H9 (cell line): ENCODE measurements at regions not wholly inside any gene's neighbourhood (a gene's known extent, or its start where the extent isn't known, plus 50 kb on each side); places are given as distances from the start of the nearest gene placed in this dataset.
A peak's percentile ranks its signal among the peaks of the same experiment; 100 is the strongest.

Experiments
- DNase-seq: peaks from one replicate; pipeline ENCODE4 v3.0.0-alpha.2; 2017
- H2AFZ ChIP-seq: one replicate; pipeline ENCODE4 v1.6.1; 2013; ENCODE audit warnings: mild to moderate bottlenecking, low read length, control low read depth, moderate library complexity
- H2AK5ac ChIP-seq: 2 replicates; pipeline ENCODE4 v1.6.1; 2013; ENCODE audit warnings: low read length, control low read depth, mixed read lengths; ENCODE audit not compliant: insufficient read length
- H2BK120ac ChIP-seq: one replicate; pipeline ENCODE4 v1.6.1; 2013; ENCODE audit warnings: low read depth, mild to moderate bottlenecking, low read length, control low read depth, inconsistent platforms; ENCODE audit not compliant: poor library complexity, severe bottlenecking
- H2BK12ac ChIP-seq: 2 replicates; pipeline ENCODE4 v1.6.1; 2013; ENCODE audit warnings: low read length, control low read depth, mixed read lengths, low read depth; ENCODE audit not compliant: insufficient read length
- H2BK15ac ChIP-seq: 2 replicates; pipeline ENCODE4 v1.6.1; 2013; ENCODE audit warnings: low read depth, low read length, control low read depth
- H2BK20ac ChIP-seq: one replicate; pipeline ENCODE4 v1.6.1; 2013; ENCODE audit warnings: low read depth, mild to moderate bottlenecking, low read length, control low read depth, inconsistent platforms; ENCODE audit not compliant: poor library complexity, severe bottlenecking
- H2BK5ac ChIP-seq: 2 replicates; pipeline ENCODE4 v1.6.1; 2013; ENCODE audit warnings: low read length, control low read depth, mixed read lengths; ENCODE audit not compliant: insufficient read length
- H3K14ac ChIP-seq: 2 replicates; pipeline ENCODE4 v1.6.1; 2013; ENCODE audit warnings: low read length, control low read depth; ENCODE audit not compliant: insufficient read depth
- H3K18ac ChIP-seq: 2 replicates; pipeline ENCODE4 v1.6.1; 2013; ENCODE audit warnings: low read depth, mild to moderate bottlenecking, mixed read lengths, low read length, control low read depth; ENCODE audit not compliant: insufficient read length
- H3K23ac ChIP-seq: 2 replicates; pipeline ENCODE4 v1.6.1; 2013; ENCODE audit warnings: low read length, control low read depth, mixed read lengths, low read depth; ENCODE audit not compliant: insufficient read length
- H3K23me2 ChIP-seq: 2 replicates; pipeline ENCODE4 v1.6.1; 2013; ENCODE audit warnings: low read depth, mild to moderate bottlenecking, mixed read lengths, low read length, control low read depth; ENCODE audit not compliant: insufficient read length, poor library complexity, severe bottlenecking
- H3K27ac ChIP-seq: 2 replicates; pipeline ENCODE4 v1.5.1; 2013; ENCODE audit warnings: low read length, control low read depth, mixed read lengths, low read depth; ENCODE audit not compliant: insufficient read length
- H3K27me3 ChIP-seq: 2 replicates; pipeline ENCODE4 v1.6.1; 2013; ENCODE audit warnings: low read length, control low read depth, inconsistent platforms; ENCODE audit not compliant: insufficient read depth
- H3K4ac ChIP-seq: 2 replicates; pipeline ENCODE4 v1.6.1; 2013; ENCODE audit warnings: low read depth, mild to moderate bottlenecking, control low read depth, inconsistent platforms, low read length, moderate library complexity
- H3K4me1 ChIP-seq: 2 replicates; pipeline ENCODE4 v1.6.1; 2013; ENCODE audit warnings: low read length, control low read depth, inconsistent platforms; ENCODE audit not compliant: insufficient read depth
- H3K4me2 ChIP-seq: 2 replicates; pipeline ENCODE4 v1.6.1; 2013; ENCODE audit warnings: low read length, control low read depth, mixed read lengths; ENCODE audit not compliant: insufficient read length, insufficient read depth
- H3K56ac ChIP-seq: 2 replicates; pipeline ENCODE4 v1.6.1; 2013; ENCODE audit warnings: low read depth, mild to moderate bottlenecking, mixed read lengths, low read length, control low read depth; ENCODE audit not compliant: insufficient read length
- H3K79me1 ChIP-seq: 2 replicates; pipeline ENCODE4 v1.6.1; 2013; ENCODE audit warnings: low read depth, mild to moderate bottlenecking, moderate library complexity, low read length, control low read depth, inconsistent platforms; ENCODE audit not compliant: insufficient read depth, poor library complexity, severe bottlenecking
- H3K79me2 ChIP-seq: 2 replicates; pipeline ENCODE4 v1.6.1; 2013; ENCODE audit warnings: low read length, control low read depth, inconsistent platforms; ENCODE audit not compliant: insufficient read depth
- H3K9ac ChIP-seq: 2 replicates; pipeline ENCODE4 v1.6.1; 2013; ENCODE audit warnings: low read length, control low read depth, mixed read lengths; ENCODE audit not compliant: insufficient read length; ENCODE audit errors: extremely low read depth
- H3K9me3 ChIP-seq: one replicate; pipeline ENCODE4 v1.6.1; 2013; ENCODE audit warnings: low read depth, low read length, inconsistent platforms; ENCODE audit not compliant: control insufficient read depth
- H3T11ph ChIP-seq: one replicate; pipeline ENCODE4 v1.6.1; 2013; ENCODE audit warnings: mild to moderate bottlenecking, low read length, control low read depth, inconsistent platforms
- H4K20me1 ChIP-seq: one replicate; pipeline ENCODE4 v1.6.1; 2013; ENCODE audit not compliant: control insufficient read depth, insufficient read length, insufficient read depth
- H4K5ac ChIP-seq: 2 replicates; pipeline ENCODE4 v1.6.1; 2013; ENCODE audit warnings: low read depth, mild to moderate bottlenecking, mixed read lengths, low read length, control low read depth; ENCODE audit not compliant: insufficient read length
- H4K8ac ChIP-seq: replicated peaks from 2 replicates; pipeline ENCODE4 v1.6.1; 2013; ENCODE audit warnings: low read length, control low read depth, mixed read lengths, low read depth; ENCODE audit not compliant: insufficient read length
- H4K91ac ChIP-seq: 2 replicates; pipeline ENCODE4 v1.6.1; 2013; ENCODE audit warnings: low read depth, mild to moderate bottlenecking, moderate library complexity, mixed read lengths, low read length, control low read depth; ENCODE audit not compliant: insufficient read length
- H3K27ac Mint-ChIP-seq, 3 experiments: 2 replicates in 2 of 3; 3 replicates in 1 of 3; pipeline ENCODE4 v1.8.0; 2020 to 2021; ENCODE audit warnings: mixed read lengths in 3 of 3, mild to moderate bottlenecking in 1 of 3, moderate library complexity in 1 of 3
- H3K27me3 Mint-ChIP-seq: 2 replicates; pipeline ENCODE4 v1.8.0; 2021; ENCODE audit warnings: low read depth, mild to moderate bottlenecking, moderate library complexity, mixed read lengths
- H3K36me3 Mint-ChIP-seq, 3 experiments: 2 replicates in 2 of 3; 3 replicates in 1 of 3; pipeline ENCODE4 v1.8.0; 2020 to 2021; ENCODE audit warnings: low read depth in 3 of 3, mixed read lengths in 3 of 3; ENCODE audit not compliant: insufficient read depth in 1 of 3
- H3K4me1 Mint-ChIP-seq, 2 experiments: 2 replicates each; pipeline ENCODE4 v1.8.0; 2020; ENCODE audit warnings: mixed read lengths in 2 of 2
- H3K4me3 Mint-ChIP-seq, 2 experiments: 2 replicates in 1 of 2; 3 replicates in 1 of 2; pipeline ENCODE4 v1.8.0; 2020 to 2021; ENCODE audit warnings: mild to moderate bottlenecking in 2 of 2, mixed read lengths in 2 of 2, moderate library complexity in 1 of 2
- H3K9me3 Mint-ChIP-seq, 2 experiments: 2 replicates in 1 of 2; 3 replicates in 1 of 2; pipeline ENCODE4 v1.8.0; 2020; ENCODE audit warnings: mild to moderate bottlenecking in 2 of 2, mixed read lengths in 2 of 2, moderate library complexity in 1 of 2
- WGBS: extraction: QIAGEN DNeasy Blood & Tissue Kit; methylation state at CpG from one replicate; pipeline ENCODE4 v1.1.7; 2013; ENCODE audit warnings: missing lambda C conversion rate, low lambda C conversion rate, mixed read lengths; ENCODE audit not compliant: insufficient read length; ENCODE audit errors: extremely low coverage; 5-methylcytosine and 5-hydroxymethylcytosine counted together
- TF ChIP-seq, protein P1 (sequence below): fragments of 200-600 bp; sonication (generic); conservative IDR thresholded peaks from 3 replicates; pipeline ENCODE4 v1.8.0; 2021; ENCODE audit warnings: antibody characterized with exemption, mild to moderate bottlenecking

DNA sequence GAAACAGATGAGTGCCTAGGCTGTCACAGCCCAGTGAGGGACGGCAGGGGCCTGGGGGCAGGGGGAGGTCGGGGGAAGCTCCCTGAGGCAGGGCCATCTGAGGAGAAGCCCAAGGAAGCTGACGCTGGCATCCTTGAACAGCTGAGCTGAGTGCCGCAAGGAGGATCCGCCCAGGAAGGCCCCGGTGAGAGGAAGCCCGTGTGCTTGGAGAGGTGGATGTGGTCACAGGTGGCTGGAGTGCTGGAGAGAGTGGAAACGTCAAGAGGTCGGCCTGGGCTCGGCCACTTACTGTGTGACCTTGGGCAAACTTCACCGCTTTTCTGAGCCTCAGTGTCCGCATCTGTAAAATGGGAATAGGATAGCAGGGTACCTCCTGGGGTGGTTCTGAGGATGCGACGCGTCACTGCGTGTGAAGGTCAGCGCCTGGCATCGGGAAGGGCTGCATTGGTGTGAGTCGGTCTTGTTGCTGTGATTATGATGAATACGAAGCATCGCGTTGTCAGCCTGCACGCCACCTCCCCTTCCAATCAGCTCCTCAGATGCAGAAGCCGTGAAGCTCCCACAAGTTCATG is 116.1 kb upstream of the PTPN1 start:
- H3K79me1 ChIP-seq, result no peaks in the 10 kb centered on the region
- no peak overlapping the region for H4K91ac ChIP-seq
- no peak overlapping the region for H2AFZ ChIP-seq
- no peaks in the 10 kb centered on the region for H4K20me1 ChIP-seq
- H3K4ac ChIP-seq, result no peak overlapping the region
- no peak overlapping the region for H2BK12ac ChIP-seq
- H3K4me2 ChIP-seq, result no peak overlapping the region
- H3K23me2 ChIP-seq, result no peaks in the 10 kb centered on the region
- no peak overlapping the region for H3K56ac ChIP-seq
- no peak overlapping the region for H3K9ac ChIP-seq
- Mint-ChIP-seq H3K9me3 (no peaks in the 10 kb centered on the region; a peak in 1 of 5 replicates), H3K27ac (peak overlapping the region in 1 of 3 experiments; percentile 30; a peak in 1 of 7 replicates), H3K4me1 (peaks cover 0 to 14% of the 10 kb centered on the region in 2 experiments; a peak in 2 of 4 replicates), H3K4me3 (no peak overlapping the region), H3K36me3 (no peaks in the 10 kb centered on the region), H3K27me3 (no peaks in the 10 kb centered on the region; the same call in 1 of the 2 replicates)
- no peaks in the 10 kb centered on the region for H3K4me1 ChIP-seq
- no peak for DNase-seq
- no peaks in the 10 kb centered on the region for H3K27me3 ChIP-seq
- no peak overlapping the region for H3K23ac ChIP-seq
- no peak overlapping the region for H3K18ac ChIP-seq
- no peak overlapping the region for H2AK5ac ChIP-seq
- WGBS, result no CpG with 5 or more reads among the region's 24 CpGs
- TF ChIP-seq, protein P1, sequence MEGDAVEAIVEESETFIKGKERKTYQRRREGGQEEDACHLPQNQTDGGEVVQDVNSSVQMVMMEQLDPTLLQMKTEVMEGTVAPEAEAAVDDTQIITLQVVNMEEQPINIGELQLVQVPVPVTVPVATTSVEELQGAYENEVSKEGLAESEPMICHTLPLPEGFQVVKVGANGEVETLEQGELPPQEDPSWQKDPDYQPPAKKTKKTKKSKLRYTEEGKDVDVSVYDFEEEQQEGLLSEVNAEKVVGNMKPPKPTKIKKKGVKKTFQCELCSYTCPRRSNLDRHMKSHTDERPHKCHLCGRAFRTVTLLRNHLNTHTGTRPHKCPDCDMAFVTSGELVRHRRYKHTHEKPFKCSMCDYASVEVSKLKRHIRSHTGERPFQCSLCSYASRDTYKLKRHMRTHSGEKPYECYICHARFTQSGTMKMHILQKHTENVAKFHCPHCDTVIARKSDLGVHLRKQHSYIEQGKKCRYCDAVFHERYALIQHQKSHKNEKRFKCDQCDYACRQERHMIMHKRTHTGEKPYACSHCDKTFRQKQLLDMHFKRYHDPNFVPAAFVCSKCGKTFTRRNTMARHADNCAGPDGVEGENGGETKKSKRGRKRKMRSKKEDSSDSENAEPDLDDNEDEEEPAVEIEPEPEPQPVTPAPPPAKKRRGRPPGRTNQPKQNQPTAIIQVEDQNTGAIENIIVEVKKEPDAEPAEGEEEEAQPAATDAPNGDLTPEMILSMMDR, result no peak
- H3K27ac ChIP-seq, result no peak overlapping the region
- H3K14ac ChIP-seq, result no peak overlapping the region
- no peak overlapping the region for H2BK20ac ChIP-seq
- H2BK5ac ChIP-seq, result no peak overlapping the region
- H3T11ph ChIP-seq, result no peak overlapping the region
- no peak overlapping the region for H4K8ac ChIP-seq
- no peak overlapping the region for H2BK120ac ChIP-seq
- H2BK15ac ChIP-seq, result no peak overlapping the region
- H4K5ac ChIP-seq, result no peak overlapping the region
- no peaks in the 10 kb centered on the region for H3K79me2 ChIP-seq
- no peaks in the 10 kb centered on the region for H3K9me3 ChIP-seq
